Hepatic stellate cell (primary cell): ENCODE measurements at regions not wholly inside any gene's neighbourhood (a gene's known extent, or its start where the extent isn't known, plus 50 kb on each side); places are given as distances from the start of the nearest gene placed in this dataset.

Experiments
- DNase-seq: peaks from one replicate; pipeline ENCODE4 v3.0.0; 2011; ENCODE audit warnings: low spot score

DNA sequence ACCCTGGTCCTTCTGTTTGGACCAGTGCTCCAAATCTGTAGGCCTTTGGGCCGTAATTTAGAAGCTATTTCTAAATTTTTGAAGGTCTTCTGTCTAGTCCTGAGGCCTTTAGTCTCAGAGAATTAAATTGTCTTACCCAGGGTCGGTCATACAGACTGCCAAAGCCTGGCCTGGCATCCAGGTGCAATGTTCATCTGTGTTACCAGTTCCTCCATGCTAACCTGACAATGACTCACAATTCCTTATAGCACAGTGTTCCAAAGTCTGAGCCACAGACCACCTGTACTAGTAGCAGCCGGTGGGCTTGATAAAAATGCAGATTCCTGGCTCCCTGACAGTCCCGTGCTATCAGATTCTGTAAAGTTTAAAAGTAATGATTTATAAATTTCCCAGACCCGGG is 77.7 kb upstream of the MAP4K3 start:
- no peak for DNase-seq

- DNase-seq: no peak
Measured at GRCh38 chr2:39515273-39515896, 78.3 kb upstream of the MAP4K3 start.

- DNase-seq: no peak
Measured at GRCh38 chr2:39515897-39516346, 78.8 kb upstream of the MAP4K3 start.

GRCh38 chr2:39516347-39517101 is 79.4 kb upstream of the MAP4K3 start:
- DNase-seq: no peak

DNA sequence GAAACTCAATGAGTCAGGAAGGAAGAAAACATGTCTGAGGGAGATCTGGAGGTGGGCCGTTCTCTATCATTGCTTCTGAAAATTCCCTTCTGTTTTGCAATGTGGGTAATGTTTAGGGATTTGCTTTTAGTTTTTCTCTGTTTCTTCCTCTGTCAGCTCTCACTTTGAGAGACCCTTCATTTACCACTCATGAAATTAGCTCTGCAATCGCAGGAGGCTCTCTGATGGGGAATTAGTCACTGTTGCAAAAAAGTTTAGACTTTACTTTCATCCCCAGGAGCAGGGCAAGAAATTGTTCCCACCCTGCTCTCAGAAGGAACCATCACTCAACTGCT is 80.0 kb upstream of the MAP4K3 start:
- no peak for DNase-seq

- no peak for DNase-seq
Measured at GRCh38 chr2:39517622-39518021, 80.5 kb upstream of the MAP4K3 start.

GRCh38 chr2:39519886-39520285 is 82.8 kb upstream of the MAP4K3 start:
- DNase-seq: no peak

DNA sequence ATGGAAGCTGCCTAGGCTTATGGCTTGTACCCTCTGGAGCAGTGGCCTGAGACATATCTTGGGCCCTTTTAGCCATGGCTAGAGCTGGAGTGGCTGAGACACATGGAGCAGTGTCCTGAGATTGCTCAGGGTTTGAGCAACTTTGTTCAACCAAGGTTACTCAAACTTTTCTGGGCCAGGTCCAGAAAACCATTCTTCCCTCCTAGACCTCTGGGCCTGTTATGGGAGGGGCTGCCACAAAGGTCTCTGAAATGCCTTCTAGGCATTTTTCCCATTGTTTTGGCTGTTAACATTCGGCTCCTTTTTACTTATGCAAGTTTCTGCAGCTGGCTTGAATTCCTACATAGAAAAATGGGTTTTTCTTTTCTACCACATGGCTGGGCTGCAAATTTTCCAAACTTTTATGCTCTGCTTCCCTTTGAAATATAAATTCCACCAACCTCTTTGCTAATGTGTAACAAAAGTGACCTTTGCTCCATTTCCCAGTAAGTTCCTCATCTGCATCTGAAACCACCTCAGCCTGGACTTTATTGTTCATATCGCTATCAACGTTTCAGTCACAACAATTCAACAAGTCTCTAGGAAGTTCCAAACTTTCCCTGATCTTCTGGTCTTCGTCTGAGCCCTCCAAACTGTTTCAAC is 84.9 kb upstream of the MAP4K3 start:
- no peak for DNase-seq

- DNase-seq: no peak
Measured at GRCh38 chr2:39522518-39522877, 85.4 kb upstream of the MAP4K3 start.

DNA sequence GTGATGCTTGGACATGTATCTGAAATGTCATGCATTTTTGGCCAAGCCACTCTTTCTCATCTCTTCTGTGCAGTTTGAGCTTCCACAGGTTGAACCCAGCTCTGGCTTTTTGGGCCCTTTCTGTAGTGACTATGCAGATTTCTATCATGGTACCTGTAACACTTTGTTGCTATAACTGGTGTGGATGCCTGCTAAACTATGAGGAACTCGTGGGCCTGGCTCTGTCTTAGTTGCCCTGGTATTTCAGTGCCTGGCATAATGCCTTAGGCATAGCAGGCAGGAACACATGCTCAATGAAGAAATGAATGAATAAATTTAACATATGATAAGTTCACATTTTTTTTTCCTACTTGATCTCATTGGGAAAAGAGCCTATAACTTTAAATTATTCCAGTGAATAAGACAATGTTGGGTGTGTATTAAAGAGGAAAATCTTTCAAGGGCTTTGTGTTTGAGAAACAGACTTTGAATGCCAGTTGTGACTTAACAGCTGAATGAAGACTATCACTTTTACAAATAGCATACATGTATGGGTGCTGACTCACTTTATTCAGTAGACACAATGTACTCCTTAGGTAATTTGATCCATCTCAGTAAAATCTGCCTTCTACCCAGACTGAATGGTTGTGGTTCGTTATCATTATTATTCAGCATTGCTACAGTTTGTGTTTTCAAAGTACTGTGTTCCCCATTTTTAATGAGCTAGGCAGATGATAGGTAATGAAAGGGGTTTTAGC is 86.4 kb upstream of the MAP4K3 start:
- DNase-seq: peak; percentile 73

- DNase-seq: no peak
Measured at GRCh38 chr2:39524061-39524460, 87.0 kb upstream of the MAP4K3 start.

GRCh38 chr2:39524756-39525635 is 87.9 kb upstream of the MAP4K3 start:
- DNase-seq: no peak

DNA sequence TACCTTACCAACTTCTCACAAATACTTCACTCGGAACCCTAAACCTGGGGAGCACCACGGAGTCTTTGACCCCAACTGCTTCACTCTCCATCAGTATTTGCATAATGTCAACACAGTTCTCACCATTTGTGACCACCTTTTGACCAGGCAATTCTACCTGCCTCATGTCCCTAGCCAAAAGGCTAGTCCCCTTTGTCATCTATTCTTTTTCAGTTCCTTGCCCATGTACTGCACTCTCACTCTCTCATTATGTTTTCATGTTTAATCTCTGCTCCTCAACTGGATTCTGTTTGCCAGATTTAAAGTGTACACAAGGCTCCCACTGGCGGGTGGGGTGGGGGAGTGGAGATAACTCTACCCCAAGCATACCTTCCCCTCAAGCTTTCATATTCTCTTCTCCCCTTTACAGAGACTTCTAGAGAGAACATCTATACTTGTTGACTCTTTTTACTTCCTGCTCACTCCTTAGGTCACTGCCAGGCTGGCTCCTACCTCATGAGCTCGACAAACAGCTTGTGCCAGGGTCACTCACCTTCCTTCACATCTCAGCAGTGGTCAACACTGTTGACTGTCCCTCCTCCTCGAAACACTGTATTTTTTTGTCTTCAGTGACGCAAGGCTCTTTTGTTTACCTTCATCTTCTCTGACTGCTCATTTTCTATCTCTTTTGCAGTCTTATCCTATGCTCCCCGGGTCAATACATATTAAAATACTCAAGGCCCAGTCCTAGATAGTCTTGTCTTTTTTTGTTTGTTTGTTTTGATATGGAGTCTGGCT is 88.7 kb upstream of the MAP4K3 start:
- no peak for DNase-seq

GRCh38 chr2:39528701-39529100 is 91.6 kb upstream of the MAP4K3 start:
- no peak for DNase-seq

DNA sequence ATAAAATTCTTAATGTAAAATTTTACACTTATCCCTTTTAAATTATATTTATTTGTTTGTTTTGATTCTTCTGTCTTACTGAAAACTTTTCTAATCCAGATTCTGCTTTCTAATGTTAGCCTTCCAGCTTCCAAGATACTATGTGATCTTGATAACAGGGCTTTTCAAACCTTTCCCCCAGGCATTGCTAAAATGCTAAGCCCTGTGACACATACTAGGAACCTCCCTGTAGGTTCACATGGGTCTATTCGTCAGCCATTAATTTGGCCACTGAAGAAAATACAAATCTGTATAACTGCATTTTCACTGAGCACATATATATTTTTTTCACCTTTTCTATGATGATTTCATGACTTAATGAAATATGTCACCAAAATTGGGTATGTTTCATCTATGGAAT is 92.8 kb upstream of the MAP4K3 start:
- no peak for DNase-seq

- peak; percentile 47 for DNase-seq
Measured at GRCh38 chr2:39530411-39530866, 93.4 kb upstream of the MAP4K3 start.

DNA sequence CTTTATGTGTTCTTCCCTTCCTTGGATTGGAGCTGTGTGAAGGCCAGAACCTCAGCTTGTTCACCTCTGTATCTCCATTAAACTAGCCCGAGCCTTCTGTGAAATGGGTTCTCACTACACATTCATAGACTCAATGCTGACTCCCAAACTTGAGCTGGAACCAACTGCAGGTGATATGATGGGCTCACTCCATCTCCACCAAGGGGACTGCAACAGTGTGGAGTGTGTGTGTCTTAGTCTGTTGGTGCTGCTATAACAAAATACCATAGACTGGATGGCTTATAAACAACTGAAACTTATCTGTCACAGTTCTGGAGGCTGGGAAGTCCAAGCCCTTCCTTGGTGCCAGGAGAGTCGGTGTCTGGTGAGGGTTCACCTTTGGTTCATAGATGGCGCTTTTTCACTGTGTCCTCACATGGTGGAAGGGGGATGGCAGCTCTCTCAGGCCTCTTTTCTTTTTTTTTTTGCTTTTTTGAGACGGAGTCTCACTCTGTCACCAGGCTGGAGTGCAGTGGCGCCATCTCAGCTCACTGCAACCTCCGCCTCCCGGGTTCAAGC is 94.2 kb upstream of the MAP4K3 start:
- DNase-seq: no peak

GRCh38 chr2:39532933-39533332 is 95.8 kb upstream of the MAP4K3 start:
- DNase-seq: no peak

DNA sequence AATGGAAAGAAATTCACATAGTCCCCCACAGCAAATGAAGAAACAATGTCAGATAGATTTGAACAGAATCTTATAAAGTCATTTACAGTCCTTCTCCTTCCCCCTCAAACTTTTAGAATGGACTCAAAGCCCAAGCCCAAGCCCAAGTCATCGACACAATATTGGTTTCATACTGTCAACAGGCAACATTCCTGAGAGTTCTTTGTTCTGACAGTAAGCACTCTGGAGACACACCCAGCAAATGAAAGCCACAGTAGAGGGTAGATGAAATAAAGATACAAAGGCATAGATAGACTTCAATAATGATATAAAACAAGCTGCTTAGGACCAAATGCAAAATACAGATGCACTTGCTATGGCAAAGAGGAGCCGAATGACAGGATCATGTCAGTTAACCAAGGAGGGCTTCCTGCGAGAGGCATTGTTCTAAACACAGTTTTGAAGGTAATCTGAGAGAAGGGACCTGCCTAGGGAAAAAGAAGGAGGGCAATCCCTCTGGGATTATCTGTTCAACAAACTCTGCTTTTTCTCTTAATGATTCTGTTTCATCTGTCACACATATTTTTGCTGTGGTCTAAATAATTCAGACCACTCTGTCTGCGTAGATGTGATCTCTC is 97.1 kb upstream of the MAP4K3 start:
- DNase-seq: no peak

DNA sequence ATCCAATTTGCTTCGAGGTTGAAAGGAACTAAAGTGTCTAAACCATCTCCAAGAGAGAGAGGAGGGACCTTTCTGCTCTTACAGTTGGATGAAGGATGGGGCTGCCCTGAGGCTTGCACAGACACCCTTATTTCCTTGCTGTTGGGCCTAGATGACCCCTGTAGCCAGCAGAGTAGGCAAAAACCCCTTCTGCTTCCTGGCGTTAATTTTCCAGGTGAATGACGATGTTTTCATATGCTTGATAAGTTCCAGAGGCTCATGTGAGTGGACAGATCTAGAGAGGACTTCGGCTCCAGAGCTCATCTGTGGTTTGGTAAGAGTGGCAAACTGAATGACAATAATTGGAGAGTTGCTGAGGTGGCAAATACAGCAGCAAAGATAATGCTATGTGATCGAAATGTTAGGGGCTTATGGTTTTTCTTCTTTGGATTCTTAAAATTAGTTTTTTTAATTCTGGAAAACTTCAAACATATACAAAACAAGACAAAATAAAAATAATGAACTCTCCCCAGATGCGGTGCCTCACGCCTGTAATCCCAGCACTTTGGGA is 98.6 kb upstream of the MAP4K3 start:
- DNase-seq: no peak
